Neural progenitor cell (in vitro differentiated cells): ENCODE measurements at regions not wholly inside any gene's neighbourhood (a gene's known extent, or its start where the extent isn't known, plus 50 kb on each side); places are given as distances from the start of the nearest gene placed in this dataset.

Source experiments
- CTCF ChIP-seq: fragments of 200-600 bp; sonication (generic); IDR thresholded peaks from 2 replicates; pipeline ENCODE4 v1.5.1; 2017; ENCODE audit warnings: antibody characterized with exemption, mild to moderate bottlenecking
- EZH2phosphoT487 ChIP-seq: fragments of 200-600 bp; sonication (generic); IDR thresholded peaks from 2 replicates; pipeline ENCODE4 v1.6.1; 2017; ENCODE audit warnings: antibody characterized with exemption

- TF ChIP-seq CTCF (no peak), EZH2phosphoT487 (no peak)
Measured at GRCh38 chr10:33710006-33710405, 375.5 kb upstream of the NRP1 start.
